Natural killer cell (primary cell): ENCODE measurements at regions not wholly inside any gene's neighbourhood (a gene's known extent, or its start where the extent isn't known, plus 50 kb on each side); places are given as distances from the start of the nearest gene placed in this dataset.

ENCODE experiments used
- ATAC-seq, 3 donors: fragments of 150-1000 bp in 2 of 3; fragments of 200-7000 bp in 1 of 3; cut with Tn5 transposase; 1 replicate in 1 of 3; 2 replicates in 2 of 3; pipeline ENCODE4 v1.10.0; 2021; ENCODE audit warnings: mild to moderate bottlenecking in 2 of 3, moderate library complexity in 2 of 3
- DNase-seq, 2 donors: peaks; one replicate each; pipeline versions ENCODE4 v3.0.0 to v3.0.0-alpha.2; 2013 to 2021; ENCODE audit warnings: mixed read lengths in 1 of 2
- H3K27ac ChIP-seq: one replicate; pipeline ENCODE4 v1.5.1; 2013; ENCODE audit warnings: mild to moderate bottlenecking, low read length
- H3K27me3 ChIP-seq: one replicate; pipeline ENCODE4 v1.6.1; 2013; ENCODE audit warnings: low read length; ENCODE audit not compliant: control insufficient read depth, insufficient read depth
- H3K36me3 ChIP-seq: one replicate; pipeline ENCODE4 v1.6.1; 2013; ENCODE audit warnings: low read length; ENCODE audit not compliant: control insufficient read depth, insufficient read depth
- H3K4me1 ChIP-seq: one replicate; pipeline ENCODE4 v1.6.1; 2013; ENCODE audit warnings: low read length; ENCODE audit not compliant: control insufficient read depth, insufficient read depth
- H3K4me3 ChIP-seq: one replicate; pipeline ENCODE4 v1.5.1; 2013; ENCODE audit warnings: low read length
- H3K9me3 ChIP-seq: one replicate; pipeline ENCODE4 v1.6.1; 2013; ENCODE audit warnings: low read length; ENCODE audit not compliant: control insufficient read depth, insufficient read depth
- H3K27ac Mint-ChIP-seq, 2 donors: one replicate each; pipeline ENCODE4 v1.8.0; 2022; ENCODE audit warnings: mild to moderate bottlenecking in 2 of 2, mixed read lengths in 2 of 2, moderate library complexity in 1 of 2
- H3K27me3 Mint-ChIP-seq, 2 donors: one replicate each; pipeline ENCODE4 v1.8.0; 2022; ENCODE audit warnings: low read depth in 2 of 2, mixed read lengths in 2 of 2
- H3K36me3 Mint-ChIP-seq: one replicate; pipeline ENCODE4 v1.8.0; 2022; ENCODE audit warnings: mixed read lengths
- H3K4me1 Mint-ChIP-seq, 2 donors: one replicate each; pipeline ENCODE4 v1.8.0; 2022; ENCODE audit warnings: mixed read lengths in 2 of 2
- H3K4me3 Mint-ChIP-seq: one replicate; pipeline ENCODE4 v1.8.0; 2022; ENCODE audit warnings: mild to moderate bottlenecking, moderate library complexity, mixed read lengths
- H3K9me3 Mint-ChIP-seq, 2 donors: one replicate each; pipeline ENCODE4 v1.8.0; 2022; ENCODE audit warnings: mixed read lengths in 2 of 2
- WGBS: methylation state at CpG from one replicate; pipeline ENCODE4 v1.1.7; 2013; ENCODE audit warnings: missing lambda C conversion rate; ENCODE audit not compliant: insufficient coverage; 5-methylcytosine and 5-hydroxymethylcytosine counted together
- intact Hi-C: fragments of 100-400 bp; cut with micrococcal nuclease; formaldehyde crosslinking; loops from one replicate; pipeline ENCODE4 v1.14.2; 2022
- TF ChIP-seq, protein P1 (sequence below): fragments of 200-600 bp; IDR thresholded peaks from one replicate; pipeline ENCODE4 v1.8.0; 2022; ENCODE audit warnings: antibody characterized with exemption

DNA sequence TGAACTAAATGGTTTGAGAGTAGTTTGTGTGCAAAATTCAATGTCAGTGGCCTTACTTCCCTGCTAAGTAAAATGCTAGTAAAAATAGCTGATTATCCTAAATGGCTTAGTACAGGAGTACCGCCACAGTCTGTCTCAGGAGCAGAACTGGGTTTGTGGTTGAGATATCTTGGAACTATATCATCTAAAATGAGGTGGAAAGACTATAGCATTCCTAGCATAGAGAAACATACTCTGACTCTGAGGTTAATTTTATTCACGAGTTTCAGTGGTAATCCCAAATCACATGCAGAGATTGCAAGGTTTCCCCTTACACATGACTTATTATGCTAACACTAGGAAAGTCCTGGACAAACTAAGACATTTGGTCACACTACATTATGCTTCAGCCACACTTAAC lies 70.4 kb downstream of the OR13H1 start:
- Mint-ChIP-seq H3K27me3 (peaks cover 5 to 46% of the 10 kb centered on the region in 2 donors), H3K9me3 (no peaks in the 10 kb centered on the region)

DNA sequence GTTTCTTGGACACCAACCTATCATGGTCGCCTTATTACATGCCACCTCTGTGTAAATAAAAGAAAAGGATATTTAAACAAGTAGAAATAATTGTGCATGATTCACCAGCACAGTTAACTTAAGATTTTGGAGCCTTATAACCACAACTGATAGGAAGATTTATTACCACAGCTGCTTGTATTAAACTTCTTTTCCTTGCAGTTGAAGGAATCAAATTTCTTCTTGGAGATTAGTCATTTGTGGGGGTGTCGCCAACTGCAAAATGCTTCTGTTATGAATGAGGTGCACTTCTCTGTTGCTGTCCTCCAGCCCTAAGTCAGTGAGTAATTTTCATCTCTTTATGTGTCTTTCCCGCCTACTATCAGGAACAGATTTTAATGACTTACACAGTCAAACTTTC lies 73.3 kb downstream of the OR13H1 start:
- no peak overlapping the region for H3K27ac ChIP-seq
- DNase-seq (no peak), ATAC-seq (no peak)
- intact Hi-C loops = no loop called here
- no peaks in the 10 kb centered on the region for H3K27me3 ChIP-seq
- TF ChIP-seq, protein P1, sequence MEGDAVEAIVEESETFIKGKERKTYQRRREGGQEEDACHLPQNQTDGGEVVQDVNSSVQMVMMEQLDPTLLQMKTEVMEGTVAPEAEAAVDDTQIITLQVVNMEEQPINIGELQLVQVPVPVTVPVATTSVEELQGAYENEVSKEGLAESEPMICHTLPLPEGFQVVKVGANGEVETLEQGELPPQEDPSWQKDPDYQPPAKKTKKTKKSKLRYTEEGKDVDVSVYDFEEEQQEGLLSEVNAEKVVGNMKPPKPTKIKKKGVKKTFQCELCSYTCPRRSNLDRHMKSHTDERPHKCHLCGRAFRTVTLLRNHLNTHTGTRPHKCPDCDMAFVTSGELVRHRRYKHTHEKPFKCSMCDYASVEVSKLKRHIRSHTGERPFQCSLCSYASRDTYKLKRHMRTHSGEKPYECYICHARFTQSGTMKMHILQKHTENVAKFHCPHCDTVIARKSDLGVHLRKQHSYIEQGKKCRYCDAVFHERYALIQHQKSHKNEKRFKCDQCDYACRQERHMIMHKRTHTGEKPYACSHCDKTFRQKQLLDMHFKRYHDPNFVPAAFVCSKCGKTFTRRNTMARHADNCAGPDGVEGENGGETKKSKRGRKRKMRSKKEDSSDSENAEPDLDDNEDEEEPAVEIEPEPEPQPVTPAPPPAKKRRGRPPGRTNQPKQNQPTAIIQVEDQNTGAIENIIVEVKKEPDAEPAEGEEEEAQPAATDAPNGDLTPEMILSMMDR = no peak
- 20% methylated on average over 1 of the region's 3 CpGs for WGBS
- H3K4me3 ChIP-seq = no peak overlapping the region
- Mint-ChIP-seq H3K27ac (no peak overlapping the region), H3K9me3 (no peaks in the 10 kb centered on the region), H3K4me3 (no peak overlapping the region), H3K4me1 (no peaks in the 10 kb centered on the region), H3K36me3 (no peaks in the 10 kb centered on the region), H3K27me3 (peaks cover 10 to 64% of the 10 kb centered on the region in 2 donors)
- H3K9me3 ChIP-seq = no peaks in the 10 kb centered on the region
- H3K4me1 ChIP-seq = no peaks in the 10 kb centered on the region
- no peaks in the 10 kb centered on the region for H3K36me3 ChIP-seq

More for the DNA sequence above, 70.4 kb downstream of the OR13H1 start:
- Mint-ChIP-seq H3K36me3 (no peaks in the 10 kb centered on the region), H3K4me1 (no peaks in the 10 kb centered on the region), H3K27ac (no peak overlapping the region), H3K4me3 (no peak overlapping the region)
- TF ChIP-seq, protein P1 = no peak
- H3K4me1 ChIP-seq = no peaks in the 10 kb centered on the region
- intact Hi-C loops = no loop called here
- ATAC-seq = no peak
- WGBS = 73% methylated on average over 2 of the region's 2 CpGs
- H3K9me3 ChIP-seq = no peaks in the 10 kb centered on the region
- no peaks in the 10 kb centered on the region for H3K27me3 ChIP-seq
- no peak for DNase-seq
- no peak overlapping the region for H3K27ac ChIP-seq
- no peak overlapping the region for H3K4me3 ChIP-seq
- H3K36me3 ChIP-seq = no peaks in the 10 kb centered on the region

DNA sequence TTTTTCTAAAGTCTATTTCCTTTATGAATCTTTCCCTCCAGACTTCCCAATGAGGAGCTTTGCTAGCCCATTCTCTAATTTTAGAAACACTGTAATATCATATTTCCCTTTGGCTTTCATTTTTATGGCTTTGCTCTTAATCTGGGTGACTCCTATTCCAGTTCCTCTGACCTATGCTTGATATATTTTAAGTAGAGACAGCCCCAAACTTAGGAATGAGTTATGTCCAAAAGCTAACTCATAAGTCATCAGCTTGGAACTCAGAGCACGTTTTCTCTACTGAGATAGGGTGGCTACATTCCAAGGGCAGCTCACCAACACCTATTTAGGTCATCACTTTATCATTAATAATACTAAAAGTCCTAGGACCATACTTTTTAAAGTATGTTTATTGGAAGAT lies 77.8 kb downstream of the OR13H1 start:
- H3K9me3 Mint-ChIP-seq = no peaks in the 10 kb centered on the region
- peaks cover 8 to 27% of the 10 kb centered on the region in 2 donors for H3K27me3 Mint-ChIP-seq
- H3K36me3 Mint-ChIP-seq = no peaks in the 10 kb centered on the region
- no CpG with 5 or more reads among the region's 1 CpG for WGBS
- Histone ChIP-seq H3K27ac (no peak overlapping the region), H3K4me3 (no peak overlapping the region), H3K9me3 (no peaks in the 10 kb centered on the region), H3K27me3 (no peaks in the 10 kb centered on the region), H3K4me1 (no peaks in the 10 kb centered on the region), H3K36me3 (no peaks in the 10 kb centered on the region)
- ATAC-seq = no peak
- DNase-seq = no peak
- TF ChIP-seq, protein P1 = no peak
- no peak overlapping the region for H3K4me3 Mint-ChIP-seq
- no peak overlapping the region for H3K27ac Mint-ChIP-seq
- intact Hi-C loops = no loop called here
- H3K4me1 Mint-ChIP-seq = no peaks in the 10 kb centered on the region

DNA sequence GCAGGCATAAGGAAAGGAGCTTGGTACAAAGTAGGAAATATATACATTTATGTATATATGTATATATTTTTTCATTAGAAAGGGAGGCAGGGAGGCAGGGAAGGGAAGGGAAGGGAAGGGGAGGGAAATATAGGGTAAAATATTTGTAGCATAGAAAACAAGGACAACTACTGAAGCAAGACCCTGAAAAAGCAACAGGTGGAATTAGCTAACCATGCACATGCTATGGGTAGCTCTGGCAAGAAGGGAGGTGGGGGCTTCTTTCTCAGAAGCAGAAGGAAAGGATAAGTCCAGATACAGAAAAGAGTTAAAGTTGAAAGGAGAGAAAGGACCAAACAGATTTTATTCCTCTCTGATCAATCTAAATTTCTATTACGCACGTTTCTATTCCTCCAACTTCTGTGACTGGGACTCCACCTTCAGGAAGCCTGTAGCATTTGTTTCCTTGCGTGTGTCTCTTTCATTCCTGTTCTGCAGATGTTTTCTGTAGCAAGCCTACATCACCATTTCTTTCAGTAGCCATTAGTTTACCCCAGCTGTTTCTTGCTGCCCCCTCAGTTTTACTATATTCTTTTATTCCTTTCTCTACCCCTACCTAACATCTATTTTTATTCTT lies 82.9 kb downstream of the OR13H1 start:
- DNase-seq (no peak), ATAC-seq (no peak)
- intact Hi-C loops = no loop called here
- no peaks in the 10 kb centered on the region for H3K36me3 ChIP-seq
- H3K9me3 ChIP-seq = no peaks in the 10 kb centered on the region
- H3K4me3 ChIP-seq = no peak overlapping the region
- WGBS = 32% methylated on average over 3 of the region's 3 CpGs
- Mint-ChIP-seq H3K4me3 (no peak overlapping the region), H3K27ac (no peak overlapping the region), H3K4me1 (no peaks in the 10 kb centered on the region), H3K27me3 (peaks cover 6 to 24% of the 10 kb centered on the region in 2 donors), H3K36me3 (no peaks in the 10 kb centered on the region), H3K9me3 (no peaks in the 10 kb centered on the region)
- H3K27ac ChIP-seq = no peak overlapping the region
- no peaks in the 10 kb centered on the region for H3K27me3 ChIP-seq
- TF ChIP-seq, protein P1 = no peak
- H3K4me1 ChIP-seq = no peaks in the 10 kb centered on the region
